HCT116 (cell line): ENCODE measurements at regions not wholly inside any gene's neighbourhood (a gene's known extent, or its start where the extent isn't known, plus 50 kb on each side); places are given as distances from the start of the nearest gene placed in this dataset.

ENCODE experiments used
- CBX3 ChIP-seq: IDR thresholded peaks from 2 replicates; pipeline ENCODE4 v1.6.1; 2012; ENCODE audit warnings: low read depth
- CEBPB ChIP-seq: IDR thresholded peaks from 2 replicates; pipeline ENCODE4 v1.6.1; 2012; ENCODE audit warnings: low read depth
- CTCF ChIP-seq, 3 experiments: fragments of 200-600 bp in 1 of 3; sonication (generic) in 1 of 3; IDR thresholded peaks in 2 of 3; conservative IDR thresholded peaks in 1 of 3; 2 replicates each; pipeline ENCODE4 v1.5.1; 2012 to 2017; ENCODE audit warnings: low read depth in 2 of 3, low read length in 2 of 3, antibody characterized with exemption in 1 of 3, borderline replicate concordance in 1 of 3, control low read depth in 1 of 3, mild to moderate bottlenecking in 1 of 3, mixed read lengths in 1 of 3, mixed run types in 1 of 3, moderate library complexity in 1 of 3; ENCODE audit not compliant: insufficient read depth in 1 of 3
- EGR1 ChIP-seq: IDR thresholded peaks from 2 replicates; pipeline ENCODE4 v1.6.1; 2012; ENCODE audit warnings: low read depth
- EZH2phosphoT487 ChIP-seq: fragments of 200-600 bp; IDR thresholded peaks from 2 replicates; pipeline ENCODE4 v1.6.1; 2018; ENCODE audit warnings: antibody characterized with exemption, borderline replicate concordance
- MAX ChIP-seq: IDR thresholded peaks from 2 replicates; pipeline ENCODE4 v1.6.1; 2012
- POLR2A ChIP-seq: IDR thresholded peaks from 2 replicates; pipeline ENCODE4 v1.7.0; 2011; ENCODE audit warnings: borderline replicate concordance; ENCODE audit not compliant: insufficient read depth, insufficient read length; ENCODE audit errors: extremely low read depth
- RAD21 ChIP-seq: IDR thresholded peaks from 2 replicates; pipeline ENCODE4 v1.6.1; 2012; ENCODE audit warnings: low read depth, mild to moderate bottlenecking
- SIN3A ChIP-seq: IDR thresholded peaks from 2 replicates; pipeline ENCODE4 v1.6.1; 2012; ENCODE audit warnings: low read depth
- SRF ChIP-seq: IDR thresholded peaks from 2 replicates; pipeline ENCODE4 v1.6.1; 2012; ENCODE audit warnings: low read depth
- YY1 ChIP-seq: IDR thresholded peaks from 2 replicates; pipeline ENCODE4 v1.6.1; 2011; ENCODE audit warnings: low read length, low read depth, moderate library complexity, mild to moderate bottlenecking; ENCODE audit not compliant: insufficient replicate concordance; ENCODE audit errors: extremely low read depth

- TF ChIP-seq MAX (no peak), EZH2phosphoT487 (no peak), SIN3A (no peak), CEBPB (no peak), CBX3 (no peak), CTCF (IDR thresholded peaks at IDR 0.05 in 2 of 3, conservative IDR thresholded peaks at IDR 0.05 in 1 of 3; ENCODE audit: borderline replicate concordance in 1 of 3, insufficient read depth in 1 of 3, low read depth in 2 of 3, low read length in 2 of 3) (no peak), SRF (no peak), POLR2A (no peak), EGR1 (no peak), RAD21 (no peak), YY1 (no peak)
Measured at GRCh38 chr1:112070677-112071076, 81.2 kb upstream of the KCND3 start.
